Esophagus muscularis mucosa (tissue), 4 donors: ENCODE measurements at regions not wholly inside any gene's neighbourhood (a gene's known extent, or its start where the extent isn't known, plus 50 kb on each side); places are given as distances from the start of the nearest gene placed in this dataset.

Source experiments
- DNase-seq: peaks from one replicate; pipeline ENCODE4 v3.0.0-alpha.2; 2017; ENCODE audit errors: extremely low spot score
- H3K27ac ChIP-seq, 4 donors: fragments of 200-600 bp; sonication (generic); replicated peaks in 1 of 4; 1 replicate in 3 of 4; 2 replicates in 1 of 4; pipeline ENCODE4 v1.5.1; 2016 to 2019; ENCODE audit warnings: mild to moderate bottlenecking in 1 of 4
- H3K27me3 ChIP-seq, 4 donors: fragments of 200-600 bp; sonication (generic); one replicate each; pipeline versions ENCODE4 v1.5.1 to v1.6.0; 2016 to 2019
- H3K36me3 ChIP-seq, 4 donors: fragments of 200-600 bp; sonication (generic); one replicate each; pipeline ENCODE4 v1.5.1; 2016 to 2019
- H3K4me1 ChIP-seq, 4 donors: fragments of 200-600 bp; sonication (generic); one replicate each; pipeline ENCODE4 v1.5.1; 2016 to 2019
- H3K4me3 ChIP-seq, 4 donors: fragments of 200-600 bp; sonication (generic); 1 replicate in 2 of 4; 2 replicates in 2 of 4; pipeline ENCODE4 v1.5.1; 2016 to 2019; ENCODE audit warnings: mild to moderate bottlenecking in 4 of 4, moderate library complexity in 1 of 4
- H3K9me3 ChIP-seq, 4 donors: fragments of 200-600 bp; sonication (generic); 1 replicate in 3 of 4; 2 replicates in 1 of 4; pipeline ENCODE4 v1.5.1; 2016 to 2019
- CTCF ChIP-seq, 3 experiments: fragments of 200-600 bp in 2 of 3; fragments of 450-650 bp in 1 of 3; sonication (generic) in 2 of 3; IDR thresholded peaks; one replicate each; pipeline ENCODE4 v1.5.1; 2017 to 2019; ENCODE audit warnings: antibody characterized with exemption in 3 of 3, mild to moderate bottlenecking in 2 of 3, moderate library complexity in 1 of 3
- EP300 ChIP-seq: sonication (generic); formaldehyde crosslinking; IDR thresholded peaks from one replicate; pipeline ENCODE4 v1.6.1; 2017; ENCODE audit warnings: antibody characterized with exemption
- POLR2A ChIP-seq: fragments of 450-650 bp; IDR thresholded peaks from one replicate; pipeline ENCODE4 v1.6.1; 2017; ENCODE audit warnings: antibody characterized with exemption, moderate library complexity, mild to moderate bottlenecking, low read depth
- POLR2AphosphoS5 ChIP-seq, 2 donors: sonication (generic); formaldehyde crosslinking; IDR thresholded peaks; one replicate each; pipeline ENCODE4 v1.6.1; 2017; ENCODE audit warnings: antibody characterized with exemption in 2 of 2
- WGBS: methylation state at CpG from one replicate; pipeline ENCODE4 v1.1.5; 2018; 5-methylcytosine and 5-hydroxymethylcytosine counted together
- intact Hi-C: fragments of 100-400 bp; cut with DNase I; formaldehyde crosslinking; loops from one replicate; pipeline ENCODE4 v1.15.1; 2023

DNA sequence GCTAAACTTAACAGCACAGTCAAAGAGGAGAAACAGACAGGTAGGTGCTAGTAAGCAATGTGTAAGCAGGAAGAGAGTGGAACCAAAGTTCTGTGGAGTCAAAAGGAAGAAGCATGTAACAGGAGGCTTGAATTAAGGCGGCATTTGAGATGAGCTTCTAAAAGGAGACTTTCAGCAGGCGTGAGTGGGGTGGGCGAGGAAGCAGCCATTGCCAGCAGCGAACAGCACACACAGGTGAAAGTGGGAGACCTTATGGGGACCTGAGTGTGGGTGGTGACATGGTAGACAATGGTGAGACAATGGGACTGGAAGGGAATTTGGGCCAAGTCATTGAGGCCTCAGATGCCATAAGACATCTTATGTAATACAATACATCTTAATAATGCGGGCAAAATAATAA lies 195.0 kb downstream of the PAX1 start:
- Histone ChIP-seq H3K4me3 (no peak overlapping the region), H3K36me3 (no peaks in the 10 kb centered on the region), H3K27me3 (no peaks in the 10 kb centered on the region), H3K9me3 (no peaks in the 10 kb centered on the region), H3K4me1 (no peaks in the 10 kb centered on the region), H3K27ac (no peak overlapping the region)
- no peak for DNase-seq
- 78% methylated on average over 5 of the region's 5 CpGs for WGBS
- TF ChIP-seq POLR2AphosphoS5 (IDR thresholded peaks at IDR 0.05) (no peak), POLR2A (no peak), EP300 (no peak)
- intact Hi-C loops, result no loop called here

GRCh38 chr20:21874921-21875320 lies 169.5 kb downstream of the PAX1 start:
- H3K9me3 ChIP-seq, result peaks cover 0 to 4% (median 0%) of the 10 kb centered on the region in 4 donors
- H3K27ac ChIP-seq, result no peak overlapping the region
- no peak overlapping the region for H3K4me3 ChIP-seq
- H3K27me3 ChIP-seq, result no peaks in the 10 kb centered on the region
- TF ChIP-seq POLR2AphosphoS5 (IDR thresholded peaks at IDR 0.05), result no peak
- no peak for TF ChIP-seq POLR2A
- TF ChIP-seq CTCF (IDR thresholded peaks at IDR 0.05), result no peak
- TF ChIP-seq EP300, result no peak
- DNase-seq, result no peak
- intact Hi-C loops, result no loop called here
- H3K4me1 ChIP-seq, result no peaks in the 10 kb centered on the region
- no peaks in the 10 kb centered on the region for H3K36me3 ChIP-seq

DNA sequence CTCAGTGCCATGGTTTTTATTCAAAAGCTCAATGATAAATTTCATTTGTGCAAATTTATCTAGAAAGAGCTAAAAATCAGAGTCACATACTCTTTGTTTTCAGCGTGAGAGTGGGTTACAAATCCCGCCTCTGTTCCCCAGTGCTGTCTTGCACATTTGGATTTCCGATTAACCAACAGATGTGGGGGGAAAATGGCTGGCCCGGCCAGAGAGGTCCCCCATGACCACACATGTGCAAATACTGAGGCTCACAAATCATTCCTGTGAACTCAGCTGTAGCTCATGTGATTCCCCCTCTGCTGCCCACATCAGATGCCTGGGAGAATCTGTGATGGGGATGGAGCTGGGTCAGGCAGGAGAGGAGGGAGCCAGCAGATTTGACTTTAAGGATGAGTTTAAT lies 168.7 kb downstream of the PAX1 start:
- Histone ChIP-seq H3K36me3 (no peaks in the 10 kb centered on the region), H3K4me1 (no peaks in the 10 kb centered on the region), H3K4me3 (no peak overlapping the region), H3K27me3 (no peaks in the 10 kb centered on the region), H3K27ac (no peak overlapping the region), H3K9me3 (peaks cover 0 to 4% (median 0%) of the 10 kb centered on the region in 4 donors)
- no peak for DNase-seq
- intact Hi-C loops, result no loop called here
- TF ChIP-seq CTCF (IDR thresholded peaks at IDR 0.05), result no peak
- WGBS, result 67% methylated on average over 4 of the region's 4 CpGs

DNA sequence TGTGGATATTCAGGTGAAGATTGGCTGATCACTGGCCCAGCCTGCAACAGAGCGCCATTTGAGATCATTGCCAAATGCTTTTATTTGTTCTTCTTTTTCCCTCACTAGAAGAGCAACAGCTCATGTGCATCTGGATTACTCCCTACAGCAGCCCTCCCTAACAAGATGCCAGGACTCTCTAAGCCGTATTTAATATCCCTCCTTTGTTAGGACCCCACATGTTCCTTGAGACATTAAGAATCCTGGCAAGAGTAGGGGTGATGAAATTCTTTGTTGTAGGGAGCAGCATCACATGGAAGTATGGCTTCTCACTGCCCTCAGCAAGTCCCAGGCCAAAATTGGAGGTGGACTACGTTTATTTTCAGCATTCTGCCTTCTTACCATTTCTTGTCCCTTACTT lies 167.8 kb downstream of the PAX1 start:
- Histone ChIP-seq H3K36me3 (no peaks in the 10 kb centered on the region), H3K9me3 (peaks cover 0 to 4% (median 0%) of the 10 kb centered on the region in 4 donors), H3K4me3 (no peak overlapping the region), H3K4me1 (no peaks in the 10 kb centered on the region), H3K27me3 (no peaks in the 10 kb centered on the region), H3K27ac (no peak overlapping the region)
- intact Hi-C loops, result no loop called here
- 77% methylated on average over 3 of the region's 3 CpGs for WGBS
- TF ChIP-seq POLR2AphosphoS5 (IDR thresholded peaks at IDR 0.05) (no peak), POLR2A (no peak), CTCF (IDR thresholded peaks at IDR 0.05) (no peak), EP300 (no peak)
- no peak for DNase-seq

- Histone ChIP-seq H3K27me3 (no peaks in the 10 kb centered on the region), H3K4me1 (no peaks in the 10 kb centered on the region), H3K27ac (no peak overlapping the region), H3K36me3 (no peaks in the 10 kb centered on the region), H3K4me3 (no peak overlapping the region), H3K9me3 (no peaks in the 10 kb centered on the region)
- intact Hi-C loops, result no loop called here
- WGBS, result 82% methylated on average over 4 of the region's 4 CpGs
- no peak for DNase-seq
- no peak for TF ChIP-seq POLR2A
- TF ChIP-seq EP300, result no peak
- no peak for TF ChIP-seq POLR2AphosphoS5 (IDR thresholded peaks at IDR 0.05)
- no peak for TF ChIP-seq CTCF (IDR thresholded peaks at IDR 0.05)
These were observed 162.3 kb downstream of the PAX1 start for GRCh38 chr20:21867811-21868210.
